DMS53 treated with DMSO at 0.1 percent for 48 hours (cell line): ENCODE measurements at regions not wholly inside any gene's neighbourhood (a gene's known extent, or its start where the extent isn't known, plus 50 kb on each side); places are given as distances from the start of the nearest gene placed in this dataset.

ENCODE experiments used
- DNase-seq: peaks from one replicate; lab custom pipeline; 2025; ENCODE audit not compliant: unreplicated experiment; lab: John Stamatoyannopoulos, UW

DNA sequence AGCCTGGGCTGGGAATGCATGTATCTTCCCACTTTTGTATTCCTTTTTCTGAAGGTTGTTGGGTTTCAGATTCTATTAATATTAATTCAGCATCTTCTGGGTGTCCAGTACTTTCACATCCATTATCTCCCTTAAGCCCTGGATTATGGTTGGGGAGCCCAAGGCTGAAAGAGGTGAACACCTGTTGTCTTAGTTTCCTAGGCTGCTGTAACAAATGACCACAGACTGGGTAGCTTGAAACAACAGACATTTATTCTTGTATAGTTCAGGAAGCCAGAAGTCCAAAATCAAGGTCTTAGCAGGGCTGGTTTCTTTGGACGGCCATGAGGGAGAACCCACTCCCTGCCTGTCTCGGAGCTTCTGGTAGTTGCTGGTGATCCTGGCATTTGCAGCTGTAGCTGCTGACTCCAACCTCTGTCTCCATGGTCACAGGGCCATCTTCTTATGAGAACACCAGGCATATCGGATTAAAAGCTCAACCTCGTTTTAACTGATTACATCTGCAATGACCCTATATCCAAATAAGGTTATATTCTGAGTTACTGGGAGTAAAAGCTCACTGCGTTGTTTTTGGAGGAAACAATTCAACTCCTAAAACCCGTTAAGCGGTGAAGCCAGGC lies 68.2 kb upstream of the CLMN start:
- DNase-seq: no peak

DNA sequence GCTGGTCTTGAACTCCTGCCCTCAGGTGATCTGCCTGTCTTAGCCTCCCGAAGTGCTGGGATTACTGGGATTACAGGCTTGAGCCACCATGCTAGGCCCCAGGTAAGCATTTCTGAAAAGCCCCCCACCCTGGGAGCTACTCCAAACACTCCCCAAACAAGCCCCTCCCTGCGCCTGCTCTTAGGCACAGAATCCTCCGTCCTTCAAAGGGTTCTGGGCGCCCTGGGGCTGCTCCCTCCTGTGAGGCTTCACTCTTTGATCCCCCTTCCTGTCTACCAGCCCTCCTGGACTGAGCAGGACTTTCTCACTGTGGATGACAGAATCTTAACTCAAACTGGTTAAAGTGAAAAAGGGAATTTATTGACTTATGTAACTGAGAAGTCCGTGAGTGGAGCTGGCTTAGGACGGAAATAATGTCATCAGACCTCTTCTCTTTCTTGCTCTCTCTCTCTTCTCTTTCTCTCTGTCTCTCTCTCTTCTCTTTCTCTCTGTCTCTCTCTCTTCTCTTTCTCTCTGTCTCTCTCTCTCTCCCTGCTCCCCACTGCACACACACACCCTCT lies 66.9 kb upstream of the CLMN start:
- DNase-seq: no peak

- DNase-seq: no peak
Measured at GRCh38 chr14:95385701-95386100, 66.0 kb upstream of the CLMN start.

GRCh38 chr14:95382747-95383146 lies 63.0 kb upstream of the CLMN start:
- DNase-seq: no peak

GRCh38 chr14:95381726-95382125 lies 62.0 kb upstream of the CLMN start:
- DNase-seq: no peak

GRCh38 chr14:95380350-95381042 lies 60.8 kb upstream of the CLMN start:
- DNase-seq: no peak

GRCh38 chr14:95379634-95380033 lies 59.9 kb upstream of the CLMN start:
- no peak for DNase-seq

DNA sequence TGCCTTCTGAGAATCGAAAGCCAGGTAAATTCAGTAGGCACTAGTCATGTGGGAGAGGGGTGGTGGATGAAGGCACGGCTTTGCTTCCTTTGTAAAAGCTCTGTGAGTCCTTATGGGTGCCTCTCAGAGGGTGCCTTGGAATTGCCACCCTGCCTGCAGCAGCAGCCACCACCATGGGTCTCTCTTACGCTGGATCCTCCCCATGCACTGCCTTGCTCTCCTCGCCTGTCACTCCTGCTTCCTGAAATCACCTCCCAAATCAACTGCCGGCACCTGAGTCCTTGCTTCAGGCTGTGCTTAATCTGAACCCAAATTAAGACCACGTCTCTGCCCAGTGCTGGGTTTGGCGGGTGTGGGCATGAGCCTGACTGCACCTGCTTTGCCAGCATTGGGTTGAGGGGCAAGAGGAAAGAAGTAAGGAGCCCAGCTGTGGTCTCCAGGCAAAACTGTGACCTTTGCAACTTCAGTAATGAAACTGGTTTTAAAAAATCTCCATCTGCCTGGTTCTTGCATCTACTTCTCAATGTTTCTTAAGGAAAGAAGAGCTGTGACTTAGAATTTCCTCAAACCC lies 55.9 kb upstream of the CLMN start:
- no peak for DNase-seq

GRCh38 chr14:95374239-95374997 lies 54.7 kb upstream of the CLMN start:
- DNase-seq: no peak

DNA sequence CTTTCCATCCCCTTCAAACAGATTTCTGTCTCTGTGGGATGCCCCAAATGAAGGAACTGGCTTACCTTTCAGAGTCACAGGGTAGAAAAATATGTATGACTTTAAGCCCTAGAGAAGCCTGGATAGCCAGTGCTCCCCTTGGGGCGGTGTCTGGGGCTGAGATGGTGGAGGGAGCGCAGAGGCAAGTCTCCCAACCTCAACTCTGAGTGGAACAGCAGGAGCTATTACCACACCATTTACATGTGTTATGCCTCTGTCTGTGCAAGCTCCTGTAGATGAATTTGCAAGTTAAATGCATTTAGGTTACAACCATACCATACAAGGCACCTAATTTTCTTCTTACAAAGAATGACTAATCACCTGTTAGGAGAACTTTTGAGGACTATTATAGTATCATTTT lies 50.4 kb upstream of the CLMN start:
- no peak for DNase-seq
